ENCODE measurements at regions not wholly inside any gene's neighbourhood (a gene's known extent, or its start where the extent isn't known, plus 50 kb on each side); places are given as distances from the start of the nearest gene placed in this dataset.

DNA sequence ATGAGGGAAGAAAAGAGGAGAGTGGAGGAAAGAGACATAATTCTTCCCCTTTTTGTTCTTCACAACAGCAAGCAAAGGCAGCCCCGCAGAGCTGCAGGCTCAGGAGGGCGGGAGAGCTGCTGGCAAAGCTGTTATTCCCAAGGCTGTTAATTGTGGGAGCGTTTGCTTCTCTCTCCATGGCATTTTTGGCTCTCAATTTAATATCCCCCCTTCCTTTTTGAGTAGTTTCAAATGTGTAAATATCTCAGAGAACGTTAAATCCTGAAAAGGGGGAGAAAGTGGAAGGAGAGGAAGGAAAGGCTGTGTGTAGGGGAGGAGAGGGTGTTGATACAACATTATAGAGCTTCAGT lies 165.7 kb downstream of the NSG2 start:
- TF ChIP-seq EZH2 (IDR thresholded peaks at IDR 0.05) = peak; percentile 57; the same call in 1 of the 2 replicates
- no peak for TF ChIP-seq RAD21 (IDR thresholded peaks at IDR 0.05; ENCODE audit: low read depth)
- TF ChIP-seq, protein P1, sequence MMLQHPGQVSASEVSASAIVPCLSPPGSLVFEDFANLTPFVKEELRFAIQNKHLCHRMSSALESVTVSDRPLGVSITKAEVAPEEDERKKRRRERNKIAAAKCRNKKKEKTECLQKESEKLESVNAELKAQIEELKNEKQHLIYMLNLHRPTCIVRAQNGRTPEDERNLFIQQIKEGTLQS (IDR thresholded peaks at IDR 0.05) = no peak
- Histone ChIP-seq H3K27me3 (ENCODE audit: insufficient read depth, low read length) (peaks cover 84% of the 10 kb centered on the region), H3K4me3 (replicated peaks in 1 of 2; ENCODE audit: low read depth in 1 of 2, low read length in 2 of 2) (no peak overlapping the region), H3K9ac (ENCODE audit: low read length) (no peak overlapping the region), H3K9me2 (ENCODE audit: insufficient read depth) (no peaks in the 10 kb centered on the region), H4K20me1 (ENCODE audit: insufficient read depth) (no peaks in the 10 kb centered on the region), H2AFZ (ENCODE audit: low read depth, low read length, poor library complexity, severe bottlenecking) (no peak overlapping the region), H3K36me3 (ENCODE audit: control insufficient read depth in 1 of 2, insufficient read depth in 2 of 2, low read length in 2 of 2) (no peaks in the 10 kb centered on the region), H3K4me1 (ENCODE audit: control insufficient read depth in 1 of 2, insufficient read depth in 2 of 2, low read length in 2 of 2) (no peaks in the 10 kb centered on the region), H3K4me2 (ENCODE audit: low read length) (no peak overlapping the region), H3K27ac (ENCODE audit: low read depth, low read length) (no peak overlapping the region), H3K9me3 (ENCODE audit: control insufficient read depth in 1 of 2, insufficient read depth in 1 of 2, low read depth in 1 of 2, low read length in 2 of 2) (no peaks in the 10 kb centered on the region), H3K79me2 (ENCODE audit: insufficient read depth, low read length) (no peaks in the 10 kb centered on the region)
- ChIA-PET RAD21 (ENCODE audit: low non-redundant PET in 1 of 2, low total read pairs in 2 of 2, uncharacterized antibody in 2 of 2, unreplicated experiment in 2 of 2) (no interaction called here), CTCF (no interaction called here), POLR2A (no interaction called here)
- no TSS peak for BruUV-seq (replicated peaks)
- DNase-seq (ENCODE audit: low read depth, low spot score) (no peak), ATAC-seq (no peak)
- intact Hi-C loops (cut with micrococcal nuclease) = no loop called here

GRCh38 chr5:174217527-174217926 lies 172.0 kb downstream of the NSG2 start:
- H4K20me1 ChIP-seq (ENCODE audit: insufficient read depth) = no peaks in the 10 kb centered on the region
- no TSS peak for BruUV-seq (replicated peaks)
- H3K36me3 ChIP-seq (ENCODE audit: control insufficient read depth in 1 of 2, insufficient read depth in 2 of 2, low read length in 2 of 2) = no peaks in the 10 kb centered on the region
- H2AFZ ChIP-seq (ENCODE audit: low read depth, low read length, poor library complexity, severe bottlenecking) = no peak overlapping the region
- intact Hi-C loops (cut with micrococcal nuclease) = no loop called here
- CTCF ChIA-PET = no interaction called here
- H3K4me3 ChIP-seq (replicated peaks in 1 of 2; ENCODE audit: low read depth in 1 of 2, low read length in 2 of 2) = no peak overlapping the region
- H3K4me1 ChIP-seq (ENCODE audit: control insufficient read depth in 1 of 2, insufficient read depth in 2 of 2, low read length in 2 of 2) = no peaks in the 10 kb centered on the region
- no peak overlapping the region for H3K27ac ChIP-seq (ENCODE audit: low read depth, low read length)
- H3K79me2 ChIP-seq (ENCODE audit: insufficient read depth, low read length) = no peaks in the 10 kb centered on the region
- RAD21 ChIA-PET (ENCODE audit: low non-redundant PET in 1 of 2, low total read pairs in 2 of 2, uncharacterized antibody in 2 of 2, unreplicated experiment in 2 of 2) = no interaction called here
- no peaks in the 10 kb centered on the region for H3K9me2 ChIP-seq (ENCODE audit: insufficient read depth)
- no peak for TF ChIP-seq JUND (IDR thresholded peaks at IDR 0.05)
- no peak for TF ChIP-seq TCF7L2 (IDR thresholded peaks at IDR 0.05; ENCODE audit: borderline replicate concordance, extremely low read depth, insufficient read depth, insufficient read length)
- no peak for TF ChIP-seq CEBPB (IDR thresholded peaks at IDR 0.05; ENCODE audit: low read depth)
- TF ChIP-seq MAX (IDR thresholded peaks at IDR 0.05) = no peak
- no peak for TF ChIP-seq EZH2phosphoT487 (IDR thresholded peaks at IDR 0.05; ENCODE audit: borderline replicate concordance)
- no peak for TF ChIP-seq EGR1 (IDR thresholded peaks at IDR 0.05; ENCODE audit: low read depth)
- POLR2A ChIA-PET = no interaction called here
- ATAC-seq (no peak), DNase-seq (ENCODE audit: low read depth, low spot score) (no peak)
- no peak overlapping the region for H3K4me2 ChIP-seq (ENCODE audit: low read length)
- peaks cover 42% of the 10 kb centered on the region for H3K27me3 ChIP-seq (ENCODE audit: insufficient read depth, low read length)
- no peaks in the 10 kb centered on the region for H3K9me3 ChIP-seq (ENCODE audit: control insufficient read depth in 1 of 2, insufficient read depth in 1 of 2, low read depth in 1 of 2, low read length in 2 of 2)
- no peak overlapping the region for H3K9ac ChIP-seq (ENCODE audit: low read length)

Measured in HCT116 (cell line).